GM19438 (cell line): ENCODE measurements at regions not wholly inside any gene's neighbourhood (a gene's known extent, or its start where the extent isn't known, plus 50 kb on each side); places are given as distances from the start of the nearest gene placed in this dataset.

Experiments used
- ATAC-seq: cut with Tn5 transposase; IDR thresholded peaks from one replicate; pipeline ENCODE4 v1.9.1; 2021; ENCODE audit warnings: low read depth; ENCODE audit not compliant: unreplicated experiment

- ATAC-seq = no peak
These were observed 196.9 kb upstream of the PLET1 start for GRCh38 chr11:112457532-112457931.

GRCh38 chr11:112459001-112459400 is 198.3 kb upstream of the PLET1 start:
- no peak for ATAC-seq

- no peak for ATAC-seq
These were observed 199.5 kb upstream of the PLET1 start for GRCh38 chr11:112460141-112460540.

GRCh38 chr11:112464949-112465348 is 204.3 kb upstream of the PLET1 start:
- no peak for ATAC-seq

- no peak for ATAC-seq
These were observed 204.9 kb upstream of the PLET1 start for GRCh38 chr11:112465433-112466024.

- no peak for ATAC-seq
These were observed 207.1 kb upstream of the PLET1 start for GRCh38 chr11:112467721-112468120.

- no peak for ATAC-seq
These were observed 208.7 kb upstream of the PLET1 start for GRCh38 chr11:112469376-112469775.

- no peak for ATAC-seq
These were observed 209.7 kb upstream of the PLET1 start for GRCh38 chr11:112470355-112470754.

GRCh38 chr11:112471731-112472130 is 211.1 kb upstream of the PLET1 start:
- ATAC-seq = no peak

GRCh38 chr11:112477152-112477551 is 216.5 kb upstream of the PLET1 start:
- ATAC-seq = no peak

GRCh38 chr11:112477581-112478317 is 217.1 kb upstream of the PLET1 start:
- ATAC-seq = no peak

GRCh38 chr11:112478806-112479205 is 218.1 kb upstream of the PLET1 start:
- no peak for ATAC-seq

GRCh38 chr11:112481431-112481830 is 220.8 kb upstream of the PLET1 start:
- no peak for ATAC-seq

- no peak for ATAC-seq
These were observed 221.2 kb upstream of the PLET1 start for GRCh38 chr11:112481893-112482292.

- no peak for ATAC-seq
These were observed 224.6 kb upstream of the PLET1 start for GRCh38 chr11:112485280-112485679.

GRCh38 chr11:112497826-112498225 is 237.2 kb upstream of the PLET1 start:
- no peak for ATAC-seq

GRCh38 chr11:112498701-112499100 is 238.0 kb upstream of the PLET1 start:
- ATAC-seq = no peak

GRCh38 chr11:112499153-112499880 is 238.7 kb upstream of the PLET1 start:
- no peak for ATAC-seq

GRCh38 chr11:112499881-112500204 is 239.2 kb upstream of the PLET1 start:
- no peak for ATAC-seq

- ATAC-seq = no peak
These were observed 242.8 kb upstream of the PLET1 start for GRCh38 chr11:112503410-112503809.

GRCh38 chr11:112504056-112504455 is 243.4 kb upstream of the PLET1 start:
- ATAC-seq = no peak

GRCh38 chr11:112506852-112507251 is 246.2 kb upstream of the PLET1 start:
- no peak for ATAC-seq
